Adrenal gland (tissue), 5 donors: ENCODE measurements at regions not wholly inside any gene's neighbourhood (a gene's known extent, or its start where the extent isn't known, plus 50 kb on each side); places are given as distances from the start of the nearest gene placed in this dataset.

Experiments
- POLR2A ChIP-seq, 2 donors: fragments of 450-650 bp; IDR thresholded peaks; one replicate each; pipeline ENCODE4 v1.6.1; 2017; ENCODE audit warnings: antibody characterized with exemption in 2 of 2, mild to moderate bottlenecking in 2 of 2, moderate library complexity in 1 of 2
- TF ChIP-seq, protein P1 (sequence below), 6 experiments: fragments of 450-650 bp in 4 of 6; fragments of 200-600 bp in 2 of 6; sonication (generic) in 1 of 6; IDR thresholded peaks; 1 replicate in 5 of 6; 2 replicates in 1 of 6; pipeline versions ENCODE4 v1.5.1 to v1.8.0; 2016 to 2021; ENCODE audit warnings: antibody characterized with exemption in 6 of 6, mild to moderate bottlenecking in 2 of 6, moderate library complexity in 1 of 6
- donor health status: DM: no; HTN: no; CAD: no.

DNA sequence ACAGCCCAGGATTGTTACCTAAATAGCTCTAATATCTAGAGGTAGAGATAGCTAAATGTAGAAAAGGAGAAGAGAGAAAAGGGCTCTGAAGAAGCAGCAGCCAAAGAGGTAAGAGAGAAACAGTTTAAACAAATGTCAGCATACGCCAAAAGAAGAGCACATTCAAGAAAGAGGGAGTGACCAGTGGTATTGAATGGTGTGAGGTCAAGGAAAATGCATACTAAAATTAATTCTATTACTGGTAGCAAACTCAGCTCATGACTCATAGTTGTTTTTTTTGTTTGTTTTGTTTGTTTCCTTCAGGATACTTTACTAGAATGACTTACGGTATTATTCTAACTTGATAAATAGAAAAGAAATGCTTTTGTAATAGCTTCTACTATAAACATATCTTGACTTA is 86.5 kb upstream of the FXR1 start:
- TF ChIP-seq, protein P1, sequence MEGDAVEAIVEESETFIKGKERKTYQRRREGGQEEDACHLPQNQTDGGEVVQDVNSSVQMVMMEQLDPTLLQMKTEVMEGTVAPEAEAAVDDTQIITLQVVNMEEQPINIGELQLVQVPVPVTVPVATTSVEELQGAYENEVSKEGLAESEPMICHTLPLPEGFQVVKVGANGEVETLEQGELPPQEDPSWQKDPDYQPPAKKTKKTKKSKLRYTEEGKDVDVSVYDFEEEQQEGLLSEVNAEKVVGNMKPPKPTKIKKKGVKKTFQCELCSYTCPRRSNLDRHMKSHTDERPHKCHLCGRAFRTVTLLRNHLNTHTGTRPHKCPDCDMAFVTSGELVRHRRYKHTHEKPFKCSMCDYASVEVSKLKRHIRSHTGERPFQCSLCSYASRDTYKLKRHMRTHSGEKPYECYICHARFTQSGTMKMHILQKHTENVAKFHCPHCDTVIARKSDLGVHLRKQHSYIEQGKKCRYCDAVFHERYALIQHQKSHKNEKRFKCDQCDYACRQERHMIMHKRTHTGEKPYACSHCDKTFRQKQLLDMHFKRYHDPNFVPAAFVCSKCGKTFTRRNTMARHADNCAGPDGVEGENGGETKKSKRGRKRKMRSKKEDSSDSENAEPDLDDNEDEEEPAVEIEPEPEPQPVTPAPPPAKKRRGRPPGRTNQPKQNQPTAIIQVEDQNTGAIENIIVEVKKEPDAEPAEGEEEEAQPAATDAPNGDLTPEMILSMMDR (IDR thresholded peaks at IDR 0.05), result no peak
- TF ChIP-seq POLR2A (IDR thresholded peaks at IDR 0.05), result no peak
